GM19023 (cell line): ENCODE measurements at regions not wholly inside any gene's neighbourhood (a gene's known extent, or its start where the extent isn't known, plus 50 kb on each side); places are given as distances from the start of the nearest gene placed in this dataset.
"Not testable (repeated sequence)": the region's sequence is repeated elsewhere in the genome, so short reads cannot be mapped to it uniquely, and the experiment has no call there.

Source experiments
- ATAC-seq: cut with Tn5 transposase; IDR thresholded peaks from one replicate; pipeline ENCODE4 v1.9.1; 2021; ENCODE audit warnings: mild to moderate bottlenecking, moderate library complexity; ENCODE audit not compliant: unreplicated experiment

- ATAC-seq = no peak
These were observed 63.1 kb downstream of the TSN start for GRCh38 chr2:121818546-121818945.

- ATAC-seq = no peak
These were observed 64.4 kb downstream of the TSN start for GRCh38 chr2:121819846-121820245.

GRCh38 chr2:121821476-121822158 is 66.2 kb downstream of the TSN start:
- no peak for ATAC-seq

- no peak for ATAC-seq
These were observed 68.8 kb downstream of the TSN start for GRCh38 chr2:121824264-121824663.

GRCh38 chr2:121825003-121825950 is 69.8 kb downstream of the TSN start:
- ATAC-seq = no peak

GRCh38 chr2:121826036-121826435 is 70.6 kb downstream of the TSN start:
- no peak for ATAC-seq

GRCh38 chr2:121828281-121828731 is 72.9 kb downstream of the TSN start:
- no peak for ATAC-seq

GRCh38 chr2:121830809-121831208 is 75.4 kb downstream of the TSN start:
- ATAC-seq = no peak

- ATAC-seq = no peak
These were observed 76.4 kb downstream of the TSN start for GRCh38 chr2:121831841-121832240.

- no peak for ATAC-seq
These were observed 77.2 kb downstream of the TSN start for GRCh38 chr2:121832412-121833357.

GRCh38 chr2:121833358-121833723 is 77.9 kb downstream of the TSN start:
- no peak for ATAC-seq

- ATAC-seq = no peak
These were observed 81.2 kb downstream of the TSN start for GRCh38 chr2:121836611-121837010.

- ATAC-seq = no peak
These were observed 82.1 kb downstream of the TSN start for GRCh38 chr2:121837591-121837990.

- no peak for ATAC-seq
These were observed 83.1 kb downstream of the TSN start for GRCh38 chr2:121838551-121838950.

GRCh38 chr2:121839584-121839983 is 84.1 kb downstream of the TSN start:
- ATAC-seq = no peak

- ATAC-seq = no peak
These were observed 93.8 kb downstream of the TSN start for GRCh38 chr2:121849236-121849635.

- ATAC-seq = not testable (repeated sequence)
These were observed 97.7 kb downstream of the TSN start for GRCh38 chr2:121853149-121853548.

- no peak for ATAC-seq
These were observed 100.1 kb downstream of the TSN start for GRCh38 chr2:121855510-121855909.

- ATAC-seq = no peak
These were observed 100.9 kb downstream of the TSN start for GRCh38 chr2:121856360-121856759.

- no peak for ATAC-seq
These were observed 102.9 kb downstream of the TSN start for GRCh38 chr2:121858369-121858768.

- no peak for ATAC-seq
These were observed 103.4 kb downstream of the TSN start for GRCh38 chr2:121858847-121859246.
